Activated CD4-positive, alpha-beta T cell treated with anti-CD3 and anti-CD28 coated beads, Interleukin-2, amount 50 U/mL, for 1 hour (primary cell): ENCODE measurements at regions not wholly inside any gene's neighbourhood (a gene's known extent, or its start where the extent isn't known, plus 50 kb on each side); places are given as distances from the start of the nearest gene placed in this dataset.

Source experiments
- DNase-seq: peaks from one replicate; pipeline ENCODE4 v3.0.0-alpha.2; 2020

DNA sequence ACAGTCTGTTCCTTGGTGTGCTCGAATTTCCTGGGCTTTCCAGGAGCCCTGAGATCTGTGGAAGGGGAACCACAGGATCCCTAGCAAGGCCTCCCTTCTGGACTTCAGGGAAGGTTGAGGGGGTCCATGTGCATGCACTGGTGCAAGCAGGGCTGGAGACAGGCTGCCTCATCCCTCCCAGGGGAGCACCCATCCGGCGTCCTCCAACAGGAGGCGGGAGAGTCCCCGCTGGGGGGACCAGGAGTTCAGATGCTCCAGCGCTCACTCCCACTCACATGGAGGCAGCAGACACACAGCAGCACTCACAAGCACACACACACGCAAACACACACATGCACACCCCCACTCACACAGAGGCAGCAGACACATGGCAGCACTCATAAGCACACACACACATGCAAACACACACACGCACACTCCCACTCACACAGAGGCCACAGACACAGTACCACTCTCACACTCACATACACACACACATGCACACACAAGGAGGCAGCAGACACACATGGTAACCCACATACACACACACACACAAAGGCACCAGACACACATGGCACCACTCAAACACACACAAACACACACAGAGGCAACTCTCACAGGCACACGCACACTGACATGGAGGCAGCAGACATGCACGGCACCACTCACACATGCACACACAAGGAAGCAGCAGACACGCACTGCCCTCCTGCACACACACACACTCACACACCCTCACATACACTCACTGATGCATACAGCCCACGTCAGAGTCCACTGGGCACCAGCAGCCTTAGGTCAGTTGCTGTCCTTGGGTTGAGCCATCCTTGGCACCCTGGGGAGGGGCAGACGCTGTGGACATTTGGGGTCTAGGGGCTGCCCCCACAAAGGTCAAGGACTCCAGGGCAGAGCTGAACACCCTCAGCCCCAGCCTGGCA lies 247.0 kb upstream of the PPP2R2D start:
- DNase-seq: no peak

DNA sequence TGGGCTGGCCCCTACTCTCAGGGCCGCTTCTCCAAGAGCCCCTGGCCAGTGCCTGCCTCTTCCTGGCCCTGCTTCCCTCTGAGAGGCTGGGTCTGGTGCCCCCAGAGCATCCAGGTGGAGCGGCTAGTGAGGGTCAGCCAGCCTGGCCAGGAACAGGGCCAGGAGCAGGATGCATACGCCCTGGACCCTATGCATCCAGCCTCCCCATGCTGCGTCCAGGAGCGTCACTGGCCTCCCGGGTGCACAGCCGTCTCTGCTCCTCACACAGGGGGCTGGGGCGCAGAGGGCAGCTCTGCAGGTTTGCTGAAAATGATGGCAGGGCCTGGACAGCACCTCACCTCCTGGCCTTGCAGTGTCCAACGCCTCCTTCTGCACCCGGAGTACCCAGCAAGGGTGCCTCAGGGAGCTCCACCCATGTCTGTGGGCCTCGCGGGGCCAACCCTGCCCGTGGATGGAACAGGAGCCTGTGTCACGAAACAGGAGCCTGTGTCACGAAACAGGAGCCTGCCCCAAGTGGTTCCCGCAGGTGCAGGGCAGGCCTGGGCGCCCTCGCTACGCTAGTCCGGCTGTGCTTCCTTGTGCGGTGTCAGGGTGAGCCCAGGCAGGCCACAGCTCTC lies 246.2 kb upstream of the PPP2R2D start:
- DNase-seq: no peak

DNA sequence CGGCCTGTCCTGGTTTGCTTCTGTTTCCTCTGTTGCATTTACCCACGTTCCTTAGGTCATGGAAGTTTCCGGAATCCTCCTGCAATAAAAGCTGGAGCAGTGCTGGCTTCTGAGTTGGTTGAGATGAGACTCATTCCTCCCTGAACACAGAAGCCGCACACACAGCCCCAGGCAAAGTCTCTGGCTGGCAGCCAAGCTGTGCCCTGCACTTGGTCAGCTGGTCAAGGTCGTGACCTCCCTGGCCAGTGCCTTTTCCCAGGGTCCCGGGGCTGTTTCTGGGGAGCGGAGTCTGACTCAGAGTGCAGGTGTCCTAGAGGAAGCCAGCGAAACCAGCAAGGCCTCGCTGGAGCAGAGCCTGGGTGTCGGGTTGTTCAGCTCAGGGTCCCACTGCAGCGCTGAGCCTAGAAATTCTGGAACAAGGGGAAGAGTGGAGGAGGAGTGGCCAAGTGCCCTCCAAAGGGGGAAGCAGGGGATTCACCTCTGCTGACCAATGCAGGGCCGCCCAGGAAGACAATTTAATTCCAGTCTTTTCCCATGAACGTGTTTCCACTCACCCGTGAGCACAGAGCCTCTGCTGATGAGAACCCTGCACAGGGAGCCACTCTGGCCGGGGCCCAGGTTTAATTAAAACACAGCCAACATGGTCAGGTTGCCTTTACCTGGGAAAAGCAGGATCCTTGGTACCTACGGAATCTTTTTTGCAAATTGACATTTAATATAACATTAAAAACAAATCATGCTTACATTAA lies 245.5 kb upstream of the PPP2R2D start:
- DNase-seq: no peak

DNA sequence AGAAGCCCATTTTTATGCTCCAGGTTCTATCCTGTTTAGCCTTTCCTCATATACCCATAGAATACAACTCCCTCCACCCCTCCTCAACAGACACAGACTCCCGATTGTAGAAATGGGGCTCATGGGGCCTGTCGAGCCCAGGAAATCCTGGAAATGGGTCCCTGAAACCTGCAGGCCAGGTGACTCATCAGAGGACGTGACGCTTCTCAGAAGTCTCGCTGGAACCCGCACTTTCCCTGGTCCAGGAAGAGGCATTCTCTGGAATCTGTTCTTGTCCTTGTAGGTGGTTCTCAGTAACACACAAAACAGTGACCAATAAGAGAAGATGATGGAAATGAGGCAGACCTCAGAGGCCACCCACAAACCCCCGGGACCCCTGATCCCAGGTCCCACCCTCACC lies 244.8 kb upstream of the PPP2R2D start:
- DNase-seq: no peak

DNA sequence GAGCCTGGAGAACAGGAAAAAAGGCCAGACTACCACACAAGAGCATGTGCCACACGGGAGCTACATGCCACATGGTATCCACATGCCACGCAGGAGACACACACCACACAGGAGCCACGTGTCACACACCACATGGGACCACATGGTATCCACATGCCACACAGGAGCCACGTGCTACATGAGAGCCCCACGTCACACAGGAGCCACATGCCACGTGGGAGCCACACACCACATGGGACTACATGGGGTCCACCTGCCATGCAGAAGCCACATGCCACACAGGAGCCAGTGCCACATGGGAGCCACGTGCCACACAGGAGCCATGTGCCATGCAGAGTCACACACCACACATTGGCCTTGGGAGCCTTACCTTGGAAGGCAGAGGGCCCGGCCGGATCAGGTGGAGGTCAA lies 244.4 kb upstream of the PPP2R2D start:
- no peak for DNase-seq

DNA sequence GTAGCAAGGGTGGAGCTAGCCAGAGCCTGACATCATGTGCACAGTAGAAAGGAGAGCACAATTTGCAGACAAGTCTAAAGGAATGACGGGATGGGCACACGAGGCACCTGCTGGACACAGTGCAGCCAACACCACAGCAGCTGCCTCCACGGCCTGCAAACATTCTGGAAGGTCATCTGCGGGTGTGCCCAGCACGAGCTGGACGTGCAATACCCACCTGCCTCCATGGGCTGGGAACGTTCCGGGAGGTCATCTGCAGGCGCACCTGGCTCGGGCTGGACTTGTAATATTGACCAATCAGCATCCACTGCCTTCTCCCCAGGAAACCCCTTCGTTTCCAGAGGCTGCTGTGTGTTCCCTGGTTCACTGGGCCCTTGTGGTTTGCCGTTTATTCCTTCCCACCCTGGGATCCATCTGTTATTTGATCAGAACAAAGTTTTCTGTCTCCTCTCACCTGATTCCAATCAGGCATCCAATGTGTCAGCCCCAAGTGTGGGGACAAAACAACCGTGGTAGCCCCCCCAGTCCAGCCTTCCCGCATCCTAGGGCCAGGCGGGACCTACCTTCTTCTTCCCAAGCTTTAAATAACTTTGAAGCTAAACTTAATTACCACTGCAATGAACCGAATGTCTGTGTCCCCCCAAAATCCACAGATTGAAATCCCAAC lies 243.4 kb upstream of the PPP2R2D start:
- DNase-seq: no peak

DNA sequence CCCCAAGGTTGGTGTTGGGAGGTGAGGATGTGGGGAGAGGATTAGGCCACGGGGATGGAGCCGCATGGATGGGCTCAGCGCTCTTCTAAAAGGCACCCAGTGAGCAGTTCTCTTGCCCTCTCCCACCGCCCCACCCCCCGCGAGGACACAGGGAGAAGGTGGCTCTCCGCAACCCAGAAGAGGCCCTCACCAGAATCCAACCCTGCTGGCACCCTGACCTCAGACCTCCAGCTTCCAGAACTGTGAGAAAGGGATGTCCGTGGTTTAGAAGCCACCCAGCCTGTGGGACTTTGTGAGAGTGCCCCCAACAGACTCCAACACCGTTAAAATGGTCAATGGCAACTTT lies 242.8 kb upstream of the PPP2R2D start:
- no peak for DNase-seq

DNA sequence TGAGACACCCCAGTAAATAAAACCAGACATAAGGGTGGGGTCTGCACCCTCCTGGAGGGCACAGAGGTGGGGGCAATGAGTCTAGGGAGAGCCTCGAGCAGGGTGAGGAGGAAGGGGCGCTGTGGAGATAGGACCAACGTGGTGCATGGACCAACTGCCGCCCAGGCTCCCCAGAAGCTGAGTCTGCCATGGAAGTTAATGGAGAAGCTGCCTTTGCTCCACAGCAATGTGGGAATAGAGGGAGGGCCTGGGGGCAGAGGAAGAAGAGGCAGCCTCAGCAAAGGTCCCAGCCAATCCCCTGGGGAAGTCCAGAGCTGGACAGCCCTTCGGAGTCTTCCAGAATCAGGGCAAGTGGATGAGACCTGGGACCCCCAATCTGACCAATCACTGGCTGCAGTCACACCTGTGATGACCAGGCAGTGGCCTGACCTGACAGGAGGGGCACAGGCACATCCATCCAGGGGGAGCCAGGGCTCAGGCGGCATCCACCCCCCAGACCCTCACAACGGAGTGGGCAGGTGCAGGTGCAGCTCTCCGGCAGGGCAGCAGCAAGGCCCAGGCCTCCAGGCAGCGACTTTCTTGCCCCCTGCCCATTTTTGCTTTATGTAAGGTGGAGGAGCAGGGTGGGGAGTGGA lies 242.2 kb upstream of the PPP2R2D start:
- DNase-seq: no peak

DNA sequence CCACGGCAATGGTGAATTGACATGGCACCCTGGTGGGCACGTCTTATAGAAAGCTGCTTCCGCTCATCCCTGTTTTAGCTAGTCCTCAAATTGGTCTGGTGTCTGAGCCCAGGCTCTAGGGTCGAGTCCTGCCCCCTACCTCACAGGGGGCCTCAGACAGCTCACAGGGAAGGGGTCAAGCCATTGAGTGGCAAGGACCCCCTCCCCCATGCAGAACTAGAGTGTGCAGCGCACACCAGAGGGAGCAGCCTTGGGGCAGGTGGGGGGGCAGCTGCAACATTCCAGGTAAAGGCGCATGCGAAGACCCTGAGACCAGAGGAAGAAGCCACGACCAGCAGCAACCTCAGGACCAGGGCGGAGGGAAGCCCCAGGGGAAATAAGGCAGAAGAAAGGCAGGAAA lies 240.4 kb upstream of the PPP2R2D start:
- DNase-seq: no peak

DNA sequence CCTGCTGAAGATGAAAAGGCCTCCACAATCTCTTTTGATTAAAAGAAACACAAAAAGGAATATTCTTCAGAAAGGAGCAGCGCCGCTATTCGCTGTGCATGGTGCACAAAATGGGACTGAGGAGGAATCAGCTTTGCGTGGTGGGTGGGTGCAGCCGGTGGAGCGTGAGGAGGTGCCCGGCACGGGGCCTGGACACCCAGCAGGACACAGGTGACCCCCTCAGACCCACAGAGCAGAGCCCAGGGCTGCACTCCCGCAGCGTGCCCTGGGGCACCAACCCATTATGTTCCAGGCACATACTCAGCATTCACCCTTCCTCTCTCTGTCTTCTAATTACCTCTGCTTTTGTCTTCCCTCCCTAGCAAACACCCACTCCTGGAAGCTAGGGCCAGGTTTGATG lies 238.0 kb upstream of the PPP2R2D start:
- no peak for DNase-seq

DNA sequence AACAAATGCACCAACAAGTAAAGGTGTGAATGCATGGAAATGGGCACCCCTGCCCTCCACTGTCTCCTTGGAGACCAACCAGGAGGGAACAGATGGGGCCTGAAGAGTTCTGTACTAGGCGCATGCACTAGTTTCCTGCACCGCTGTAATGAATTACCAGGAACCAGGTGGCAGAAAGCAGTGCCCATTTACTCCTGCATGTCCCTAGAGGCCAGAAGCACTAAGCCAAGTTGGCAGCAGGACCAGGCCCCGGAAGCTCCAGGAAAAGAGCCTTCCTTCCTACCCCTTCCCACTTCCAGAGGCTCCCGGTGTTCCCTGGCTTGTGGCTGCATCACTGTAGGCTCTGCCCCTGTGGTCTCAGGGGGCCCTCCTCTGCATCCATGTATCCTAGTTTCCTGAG lies 237.5 kb upstream of the PPP2R2D start:
- no peak for DNase-seq

DNA sequence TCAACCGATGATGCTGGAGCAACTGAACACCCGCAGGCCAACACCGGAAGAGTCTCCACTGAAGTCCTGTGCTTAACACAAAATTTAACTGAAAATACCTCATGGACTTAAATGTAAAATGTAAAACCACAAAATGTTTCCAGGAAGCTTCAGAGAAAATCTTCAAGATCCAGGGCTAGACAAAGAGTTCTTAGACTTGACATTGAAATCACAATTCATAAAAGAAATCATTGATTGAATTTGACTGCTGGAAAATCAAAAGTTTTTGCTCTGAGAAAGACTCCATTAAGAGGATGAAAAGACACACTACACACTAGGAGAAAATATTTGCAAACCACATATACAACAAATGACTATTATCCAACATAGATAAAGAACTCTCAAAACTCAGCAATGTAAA lies 234.7 kb upstream of the PPP2R2D start:
- no peak for DNase-seq

DNA sequence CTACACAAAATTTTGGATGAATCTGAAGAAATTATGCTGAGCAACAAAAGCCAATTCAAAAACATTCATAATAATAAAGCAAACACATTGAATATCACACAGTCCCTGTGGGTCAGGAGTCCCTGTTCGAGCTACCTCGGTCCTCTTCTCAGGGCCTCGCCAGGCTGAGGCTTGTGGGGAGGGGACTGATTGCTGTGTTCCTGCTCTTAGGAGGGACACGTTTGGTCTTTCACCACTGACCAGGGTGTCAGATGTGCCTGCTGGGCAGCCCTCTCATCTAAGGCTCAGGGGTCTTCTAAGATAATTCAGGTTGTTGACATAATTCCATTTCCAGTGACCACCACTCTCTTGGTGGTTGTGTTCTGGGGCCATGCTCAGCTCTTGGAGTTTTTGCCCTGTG lies 233.8 kb upstream of the PPP2R2D start:
- no peak for DNase-seq

DNA sequence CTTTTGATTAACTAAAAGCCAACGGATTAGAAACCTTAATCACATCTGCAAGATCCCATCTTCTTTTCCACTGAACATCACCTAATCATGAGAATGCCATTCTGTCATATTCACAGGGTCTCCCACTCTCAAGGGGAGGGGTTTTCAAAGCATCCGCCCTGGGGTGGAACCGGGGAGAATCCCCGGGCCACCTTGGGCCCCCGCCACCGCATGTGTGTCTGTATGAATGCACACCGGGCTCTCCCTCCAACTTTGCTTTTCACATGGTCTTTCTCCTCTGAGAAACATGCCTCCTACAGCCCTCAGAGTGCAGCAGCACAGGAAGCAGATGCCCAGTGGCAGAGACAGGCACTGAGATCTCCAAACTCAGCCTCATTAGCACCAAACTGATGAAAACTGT lies 233.2 kb upstream of the PPP2R2D start:
- DNase-seq: no peak

DNA sequence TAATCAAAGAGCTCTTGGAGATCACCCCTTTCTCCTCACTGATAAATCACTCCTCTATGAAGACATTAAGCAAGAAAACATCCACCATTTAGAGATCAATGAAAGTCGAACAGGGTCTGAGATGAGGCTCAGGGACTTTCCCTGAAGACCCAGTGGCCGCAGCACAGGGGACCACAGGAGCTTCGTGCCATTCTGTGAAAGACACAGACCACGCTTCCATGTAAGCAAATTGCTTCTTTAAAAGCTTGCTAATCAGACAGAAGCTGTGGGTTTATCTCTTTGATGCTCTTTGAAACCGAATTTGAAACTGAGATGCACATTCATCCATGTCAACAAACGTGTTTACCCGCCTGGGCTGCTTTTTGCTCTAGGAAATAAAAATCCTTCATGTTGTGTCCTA lies 231.9 kb upstream of the PPP2R2D start:
- DNase-seq: no peak

DNA sequence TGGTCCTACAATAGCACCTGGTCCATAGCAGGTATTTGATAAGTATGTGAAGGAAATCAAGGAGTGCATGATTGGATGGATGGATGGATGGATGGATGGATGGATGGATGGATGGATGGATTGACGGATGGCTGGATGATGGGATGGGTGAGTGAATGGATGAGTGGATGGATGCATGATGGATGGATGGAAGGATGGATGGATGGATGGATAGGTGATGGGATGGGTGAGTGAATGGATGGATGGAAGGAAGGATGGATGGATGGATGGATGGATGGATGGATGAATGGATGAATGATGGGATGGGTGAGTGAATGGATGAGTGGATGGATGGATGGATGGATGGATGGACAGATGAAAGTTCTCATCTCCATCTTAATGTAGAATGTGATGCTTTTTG lies 231.0 kb upstream of the PPP2R2D start:
- DNase-seq: no peak

DNA sequence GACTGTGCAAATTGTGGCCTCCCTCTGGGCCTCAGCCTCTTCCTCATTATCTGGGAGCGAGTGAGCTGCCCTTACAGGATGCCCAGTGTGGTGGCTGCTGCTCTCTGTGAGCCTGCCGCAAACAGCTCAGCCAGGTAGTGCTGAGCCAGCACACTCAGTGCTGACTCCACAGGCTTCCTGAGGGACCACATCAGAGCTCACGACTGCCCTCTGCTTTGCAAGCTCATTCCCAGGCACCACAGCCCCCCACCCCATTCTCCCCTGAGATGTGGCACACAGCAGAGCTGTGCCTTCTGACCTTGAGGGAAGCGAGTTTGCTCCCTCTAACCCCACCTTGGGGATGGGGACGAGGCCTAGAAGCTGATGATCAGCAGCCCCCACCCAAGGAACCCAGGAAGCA lies 230.5 kb upstream of the PPP2R2D start:
- DNase-seq: no peak

DNA sequence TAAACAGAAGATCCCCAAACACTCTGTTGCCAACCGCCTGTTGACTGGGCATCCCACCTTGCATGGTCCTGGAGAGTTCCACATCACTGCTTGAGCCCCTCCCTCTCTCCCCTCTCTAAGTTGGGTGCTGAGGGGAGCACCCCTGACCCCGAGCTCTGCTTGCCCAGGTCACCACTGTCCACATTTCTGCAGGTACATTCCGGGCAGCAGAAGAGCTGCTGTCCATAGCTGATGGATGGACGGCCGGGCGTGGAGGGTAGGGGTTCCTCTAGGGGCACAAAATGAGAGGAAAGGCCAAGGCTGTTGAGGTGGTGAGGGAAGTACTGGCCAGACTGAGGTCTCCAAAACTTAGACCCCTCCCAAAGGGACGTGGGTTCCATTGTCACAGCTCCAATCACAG lies 227.4 kb upstream of the PPP2R2D start:
- DNase-seq: no peak

DNA sequence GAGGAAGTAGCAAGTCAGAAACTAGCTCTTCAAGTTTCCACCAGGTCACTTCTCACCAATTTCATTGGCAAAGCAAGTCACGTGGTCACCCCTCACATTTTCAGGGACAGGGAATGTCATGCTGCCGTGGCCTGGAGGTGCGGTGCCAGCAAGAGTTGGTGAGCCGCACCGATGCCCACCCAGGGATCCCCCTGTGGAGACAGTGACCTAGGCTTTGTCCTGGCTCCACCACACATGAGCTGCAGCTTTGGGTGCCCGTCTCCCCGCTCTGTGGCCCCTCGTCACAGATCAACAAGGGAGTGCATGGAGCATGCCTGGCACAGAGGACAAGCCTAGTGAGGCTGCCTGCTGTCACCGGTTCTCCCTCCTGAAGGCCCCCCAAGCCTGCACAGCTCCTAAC lies 226.7 kb upstream of the PPP2R2D start:
- no peak for DNase-seq

DNA sequence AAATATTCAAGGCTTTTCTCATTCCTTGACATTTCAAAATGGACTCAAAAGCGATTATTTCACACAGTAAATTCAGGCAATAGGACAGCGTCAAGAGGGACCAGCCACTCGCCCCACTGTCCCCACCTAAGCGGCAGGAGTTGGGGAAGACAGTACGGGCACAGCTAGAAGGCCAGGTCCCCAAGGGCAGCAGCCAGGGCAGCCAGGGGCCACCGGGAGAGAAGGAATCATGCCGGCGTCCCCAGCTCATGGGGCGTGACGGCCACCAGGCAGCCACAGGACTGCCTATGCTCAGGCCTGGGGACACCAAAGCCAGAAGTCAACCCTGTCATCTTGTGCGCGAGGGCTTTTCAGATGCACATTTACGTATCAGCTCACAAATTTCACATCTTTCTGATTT lies 225.7 kb upstream of the PPP2R2D start:
- no peak for DNase-seq

DNA sequence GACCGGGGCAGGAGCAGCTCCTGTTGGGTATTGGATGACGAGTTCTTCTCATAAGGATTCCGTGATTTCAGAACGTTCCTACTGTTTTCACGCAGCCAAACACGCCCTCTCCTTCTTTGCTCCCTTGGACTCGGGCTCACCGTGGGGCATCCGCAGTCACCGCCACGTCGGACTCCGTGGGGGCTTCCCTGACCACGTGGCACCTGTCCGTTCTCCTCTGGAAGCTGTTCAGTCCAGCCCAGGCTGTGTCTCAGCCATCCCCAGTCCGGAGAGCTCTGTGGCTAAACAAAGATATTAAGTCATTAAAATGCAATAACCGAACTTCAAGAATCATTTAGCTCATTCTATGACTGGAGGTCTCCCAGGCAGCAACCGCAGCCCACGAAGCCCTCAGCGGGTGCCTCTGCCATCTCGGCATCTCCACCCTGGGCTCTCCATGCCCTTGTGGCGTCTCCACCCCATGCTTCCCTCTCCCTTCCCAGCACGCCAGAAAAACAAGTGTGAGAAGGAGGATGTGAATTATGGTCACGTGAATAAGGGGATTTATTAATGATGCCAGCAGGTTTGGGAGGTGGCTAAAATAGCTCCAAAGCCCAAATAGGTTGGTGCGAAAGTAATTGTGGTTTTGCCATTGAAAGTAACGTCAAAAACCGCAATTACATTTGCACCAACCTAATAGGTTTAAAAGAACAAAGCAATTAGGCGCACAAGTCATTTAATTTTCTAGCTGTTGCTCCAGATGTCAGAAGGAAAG lies 224.6 kb upstream of the PPP2R2D start:
- DNase-seq: no peak

DNA sequence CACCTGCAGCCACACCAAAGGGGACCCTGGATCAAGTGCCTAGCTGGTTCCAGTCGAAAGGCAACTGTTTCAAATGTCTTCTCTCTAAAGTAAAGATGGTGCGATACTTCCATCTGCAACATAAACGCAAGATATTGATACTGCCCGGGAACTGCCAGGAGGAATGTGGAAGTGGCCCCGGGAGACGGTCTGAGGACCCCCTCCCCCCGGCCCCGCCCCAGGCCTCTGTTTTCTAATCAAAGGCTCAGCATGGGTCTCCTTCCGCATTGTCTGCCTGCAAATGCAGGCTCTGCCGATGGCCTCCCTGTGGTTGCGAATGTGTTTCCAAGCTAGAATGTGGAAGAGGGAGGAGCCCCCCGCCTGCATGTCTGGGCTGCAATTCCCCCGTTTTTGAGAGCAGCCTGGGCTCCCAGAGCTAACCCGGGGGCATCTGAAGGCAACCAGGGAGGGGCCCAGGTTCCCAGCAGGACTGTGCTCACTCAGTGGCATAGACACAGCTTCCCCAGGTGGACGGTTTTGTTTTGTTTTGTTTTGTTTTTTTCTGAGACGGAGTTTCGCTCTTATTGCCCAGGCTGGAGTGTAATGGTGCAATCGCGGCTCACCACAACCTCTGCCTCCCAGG lies 223.9 kb upstream of the PPP2R2D start:
- DNase-seq: no peak
